Ishikawa (cell line): ENCODE measurements at regions not wholly inside any gene's neighbourhood (a gene's known extent, or its start where the extent isn't known, plus 50 kb on each side); places are given as distances from the start of the nearest gene placed in this dataset.

ENCODE experiments used
- CREB1 ChIP-seq: IDR thresholded peaks from 2 replicates; pipeline ENCODE4 v1.6.1; 2012; ENCODE audit warnings: low read depth
- EGR1 ChIP-seq: IDR thresholded peaks from 2 replicates; pipeline ENCODE4 v1.6.1; 2012
- EP300 ChIP-seq: IDR thresholded peaks from 2 replicates; pipeline ENCODE4 v1.6.1; 2012; ENCODE audit warnings: borderline replicate concordance
- FOXM1 ChIP-seq: IDR thresholded peaks from 2 replicates; pipeline ENCODE4 v1.6.1; 2012; ENCODE audit warnings: low read depth, borderline replicate concordance
- MAX ChIP-seq: IDR thresholded peaks from 2 replicates; pipeline ENCODE4 v1.6.1; 2012
- RAD21 ChIP-seq: IDR thresholded peaks from 2 replicates; pipeline ENCODE4 v1.6.1; 2012; ENCODE audit warnings: low read depth
- REST ChIP-seq: IDR thresholded peaks from 2 replicates; pipeline ENCODE4 v1.6.1; 2012; ENCODE audit warnings: low read depth, mild to moderate bottlenecking
- TAF1 ChIP-seq: IDR thresholded peaks from 2 replicates; pipeline ENCODE4 v1.6.1; 2012; ENCODE audit warnings: low read depth, mild to moderate bottlenecking
- TCF12 ChIP-seq: IDR thresholded peaks from 2 replicates; pipeline ENCODE4 v1.6.1; 2012; ENCODE audit warnings: low read depth
- YY1 ChIP-seq: IDR thresholded peaks from 2 replicates; pipeline ENCODE4 v1.6.1; 2012; ENCODE audit warnings: low read depth
- ZBTB7A ChIP-seq: IDR thresholded peaks from 2 replicates; pipeline ENCODE4 v1.6.1; 2012; ENCODE audit warnings: low read depth

DNA sequence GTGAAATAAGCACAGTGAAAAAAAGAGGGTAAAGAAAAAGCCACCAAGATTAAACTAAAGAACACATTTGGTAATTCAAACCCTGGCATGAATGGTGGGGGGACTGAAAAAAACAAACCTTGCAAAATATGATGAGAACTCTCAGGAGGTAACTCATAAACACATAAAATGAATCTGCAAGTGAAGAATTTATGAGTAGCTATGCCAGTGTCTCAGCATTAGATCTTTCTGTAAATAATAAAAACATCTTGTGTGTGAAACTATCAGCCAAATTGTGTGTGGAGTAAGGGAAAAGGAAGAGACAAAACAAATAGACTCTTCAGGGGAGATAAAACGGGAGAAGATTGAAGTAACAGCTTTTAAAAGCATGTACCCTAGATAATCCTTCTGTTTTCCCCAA lies 129.6 kb upstream of the SPEF2 start:
- TF ChIP-seq RAD21 (no peak), REST (no peak), MAX (no peak), TAF1 (no peak), EP300 (no peak), TCF12 (no peak), EGR1 (no peak), YY1 (no peak), ZBTB7A (no peak), CREB1 (no peak), FOXM1 (no peak)
